PC-9 (cell line): ENCODE measurements at regions not wholly inside any gene's neighbourhood (a gene's known extent, or its start where the extent isn't known, plus 50 kb on each side); places are given as distances from the start of the nearest gene placed in this dataset.

ENCODE experiments used
- BruUV-seq: library from RNA; stranded (reverse); fragments of 400-500 nt; replicated peaks from 2 replicates; lab custom pipeline; 2021; lab: Mats Ljungman, UMichigan
- CTCF ChIA-PET: fragments of 300-600 bp; sonication (Branson Sonifier 250); formaldehyde crosslinking; loops from one replicate; lab custom pipeline; 2022; ENCODE audit warnings: antibody characterized with exemption; lab: Charles Lee
- POLR2A ChIA-PET: fragments of 300-600 bp; sonication (Branson Sonifier 250); formaldehyde crosslinking; loops from one replicate; lab custom pipeline; 2022; ENCODE audit warnings: antibody characterized with exemption; ENCODE audit not compliant: unreplicated experiment; lab: Charles Lee
- DNase-seq, 2 experiments: peaks; one replicate each; pipeline versions ENCODE4 v3.0.0 to v3.0.0-alpha.2; 2015 to 2022; ENCODE audit warnings: mixed read lengths in 1 of 2
- H2AFZ ChIP-seq: fragments of 200-600 bp; sonication (generic); 2 replicates; pipeline ENCODE4 v1.8.1; 2017; ENCODE audit warnings: antibody characterized with exemption
- H3F3A ChIP-seq: fragments of 200-600 bp; sonication (generic); 2 replicates; pipeline ENCODE4 v1.8.1; 2017; ENCODE audit warnings: antibody characterized with exemption, mild to moderate bottlenecking, low read depth; ENCODE audit not compliant: insufficient read depth
- H3K27ac ChIP-seq: fragments of 200-600 bp; sonication (generic); 2 replicates; pipeline ENCODE4 v1.6.1; 2016; ENCODE audit warnings: mixed run types
- H3K27me3 ChIP-seq: fragments of 200-600 bp; sonication (generic); 2 replicates; pipeline ENCODE4 v1.6.1; 2016; ENCODE audit warnings: low read depth, mixed run types; ENCODE audit not compliant: insufficient read depth
- H3K36me3 ChIP-seq: fragments of 200-600 bp; sonication (generic); 2 replicates; pipeline ENCODE4 v1.6.1; 2016; ENCODE audit warnings: low read depth, mixed run types
- H3K4me1 ChIP-seq: fragments of 200-600 bp; sonication (generic); replicated peaks from 2 replicates; pipeline ENCODE4 v1.6.1; 2016; ENCODE audit warnings: mixed run types; ENCODE audit not compliant: insufficient read depth
- H3K4me2 ChIP-seq: fragments of 200-600 bp; sonication (generic); 2 replicates; pipeline ENCODE4 v1.6.1; 2017; ENCODE audit warnings: mixed run types
- H3K4me3 ChIP-seq: fragments of 200-600 bp; sonication (generic); 2 replicates; pipeline ENCODE4 v1.6.1; 2016; ENCODE audit warnings: mixed run types
- H3K79me2 ChIP-seq: fragments of 200-600 bp; sonication (generic); 2 replicates; pipeline ENCODE4 v1.6.1; 2017; ENCODE audit warnings: low read depth, mixed run types
- H3K9me2 ChIP-seq: fragments of 200-600 bp; sonication (generic); 2 replicates; pipeline ENCODE4 v1.8.1; 2017; ENCODE audit warnings: mild to moderate bottlenecking; ENCODE audit not compliant: insufficient read depth
- H3K9me3 ChIP-seq: fragments of 200-600 bp; sonication (generic); 2 replicates; pipeline ENCODE4 v1.8.1; 2016; ENCODE audit warnings: low read depth; ENCODE audit not compliant: insufficient read depth
- H4K20me1 ChIP-seq: fragments of 200-600 bp; sonication (generic); 2 replicates; pipeline ENCODE4 v1.8.1; 2017; ENCODE audit not compliant: insufficient read depth
- EZH2 ChIP-seq: fragments of 200-600 bp; sonication (generic); IDR thresholded peaks from 2 replicates; pipeline ENCODE4 v1.8.0; 2017; ENCODE audit warnings: antibody characterized with exemption, low read depth
- intact Hi-C: fragments of 100-400 bp; cut with micrococcal nuclease; formaldehyde crosslinking; loops from one replicate; pipeline ENCODE4 v1.10.0; 2022; ENCODE audit not compliant: unreplicated experiment
- TF ChIP-seq, protein P1 (sequence below): fragments of 200-600 bp; sonication (generic); conservative IDR thresholded peaks from 2 replicates; pipeline ENCODE4 v1.6.1; 2017; ENCODE audit warnings: mixed run types, antibody characterized with exemption, mild to moderate bottlenecking, moderate library complexity

DNA sequence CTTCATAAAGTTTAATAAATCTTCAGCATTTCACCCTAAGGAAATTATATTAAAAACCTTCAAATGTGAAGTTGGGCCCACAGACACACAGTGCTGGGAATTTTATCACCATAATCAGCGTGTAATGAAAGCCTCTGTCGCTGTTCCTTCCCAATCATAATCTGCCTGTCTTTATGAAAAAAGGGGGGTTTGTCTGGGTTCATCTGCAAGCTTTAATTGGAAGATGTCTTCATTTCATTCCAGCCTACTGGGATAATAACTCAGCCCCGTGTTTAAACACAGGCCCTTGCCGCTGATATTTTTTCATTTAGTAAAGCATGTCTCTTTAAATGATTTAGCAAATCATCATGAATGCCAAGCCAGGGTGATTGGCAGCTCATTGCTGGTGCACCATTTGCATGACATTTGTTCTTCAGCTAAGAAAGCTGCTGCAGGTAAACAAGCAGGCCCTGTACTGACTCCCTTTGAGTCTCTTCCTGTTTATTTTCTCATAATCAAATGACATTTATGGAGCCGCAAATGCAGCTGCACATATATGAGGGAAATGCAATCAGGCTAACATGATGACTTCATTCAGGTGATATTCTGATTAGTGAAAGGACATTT, 362.9 kb upstream of the TLE4 start:
- Histone ChIP-seq H3K4me3 (no peak overlapping the region), H3K4me1 (no peaks in the 10 kb centered on the region), H4K20me1 (no peaks in the 10 kb centered on the region), H3K27ac (no peak overlapping the region), H3K4me2 (no peak overlapping the region), H3K9me2 (no peaks in the 10 kb centered on the region), H3K27me3 (0 out of 2 replicates have a peak, but pooled peaks cover 3% of the 10 kb centered on the region), H3F3A (no peaks in the 10 kb centered on the region), H2AFZ (no peak overlapping the region), H3K79me2 (no peaks in the 10 kb centered on the region), H3K36me3 (no peaks in the 10 kb centered on the region), H3K9me3 (no peaks in the 10 kb centered on the region)
- DNase-seq: no peak
- ChIA-PET POLR2A (no interaction called here), CTCF (no interaction called here)
- TF ChIP-seq, protein P1, sequence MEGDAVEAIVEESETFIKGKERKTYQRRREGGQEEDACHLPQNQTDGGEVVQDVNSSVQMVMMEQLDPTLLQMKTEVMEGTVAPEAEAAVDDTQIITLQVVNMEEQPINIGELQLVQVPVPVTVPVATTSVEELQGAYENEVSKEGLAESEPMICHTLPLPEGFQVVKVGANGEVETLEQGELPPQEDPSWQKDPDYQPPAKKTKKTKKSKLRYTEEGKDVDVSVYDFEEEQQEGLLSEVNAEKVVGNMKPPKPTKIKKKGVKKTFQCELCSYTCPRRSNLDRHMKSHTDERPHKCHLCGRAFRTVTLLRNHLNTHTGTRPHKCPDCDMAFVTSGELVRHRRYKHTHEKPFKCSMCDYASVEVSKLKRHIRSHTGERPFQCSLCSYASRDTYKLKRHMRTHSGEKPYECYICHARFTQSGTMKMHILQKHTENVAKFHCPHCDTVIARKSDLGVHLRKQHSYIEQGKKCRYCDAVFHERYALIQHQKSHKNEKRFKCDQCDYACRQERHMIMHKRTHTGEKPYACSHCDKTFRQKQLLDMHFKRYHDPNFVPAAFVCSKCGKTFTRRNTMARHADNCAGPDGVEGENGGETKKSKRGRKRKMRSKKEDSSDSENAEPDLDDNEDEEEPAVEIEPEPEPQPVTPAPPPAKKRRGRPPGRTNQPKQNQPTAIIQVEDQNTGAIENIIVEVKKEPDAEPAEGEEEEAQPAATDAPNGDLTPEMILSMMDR: no peak
- TF ChIP-seq EZH2: no peak
- intact Hi-C loops: no loop called here
- no TSS peak for BruUV-seq

- no peak overlapping the region for H3K4me3 ChIP-seq
- no peaks in the 10 kb centered on the region for H3K9me3 ChIP-seq
- CTCF ChIA-PET: no interaction called here
- intact Hi-C loops: no loop called here
- no peaks in the 10 kb centered on the region for H3K9me2 ChIP-seq
- no peaks in the 10 kb centered on the region for H4K20me1 ChIP-seq
- H3K4me2 ChIP-seq: no peak overlapping the region
- no peaks in the 10 kb centered on the region for H3K4me1 ChIP-seq
- no peak overlapping the region for H3K27ac ChIP-seq
- no TSS peak for BruUV-seq
- DNase-seq: no peak
- POLR2A ChIA-PET: no interaction called here
- H2AFZ ChIP-seq: no peak overlapping the region
- H3K79me2 ChIP-seq: no peaks in the 10 kb centered on the region
- TF ChIP-seq EZH2: no peak
- TF ChIP-seq, protein P1: no peak
- no peaks in the 10 kb centered on the region for H3F3A ChIP-seq
- no peaks in the 10 kb centered on the region for H3K36me3 ChIP-seq
- H3K27me3 ChIP-seq: 0 out of 2 replicates have a peak, but pooled peaks cover 3% of the 10 kb centered on the region
These were observed 361.1 kb upstream of the TLE4 start for GRCh38 chr9:79210541-79211243.

- Histone ChIP-seq H3K4me3 (no peak overlapping the region), H3K9me3 (no peaks in the 10 kb centered on the region), H2AFZ (no peak overlapping the region), H3K79me2 (no peaks in the 10 kb centered on the region), H3F3A (no peaks in the 10 kb centered on the region), H3K27ac (no peak overlapping the region), H4K20me1 (no peaks in the 10 kb centered on the region), H3K27me3 (0 out of 2 replicates have a peak, but pooled peaks cover 3% of the 10 kb centered on the region), H3K4me2 (no peak overlapping the region), H3K36me3 (no peaks in the 10 kb centered on the region), H3K9me2 (no peaks in the 10 kb centered on the region), H3K4me1 (no peaks in the 10 kb centered on the region)
- ChIA-PET CTCF (no interaction called here), POLR2A (no interaction called here)
- intact Hi-C loops: no loop called here
- TF ChIP-seq EZH2: no peak
- TF ChIP-seq, protein P1: no peak
- no peak for DNase-seq
- no TSS peak for BruUV-seq
These were observed 358.2 kb upstream of the TLE4 start for GRCh38 chr9:79213417-79214125.
